Coronary artery (tissue), 2 donors: ENCODE measurements at regions not wholly inside any gene's neighbourhood (a gene's known extent, or its start where the extent isn't known, plus 50 kb on each side); places are given as distances from the start of the nearest gene placed in this dataset.

Experiments
- DNase-seq: peaks from one replicate; pipeline ENCODE4 v3.0.0-alpha.2; 2017; ENCODE audit warnings: low spot score
- H3K27ac ChIP-seq, 2 donors: fragments of 200-600 bp; sonication (generic); one replicate each; pipeline ENCODE4 v1.5.1; 2016 to 2019
- H3K4me3 ChIP-seq: fragments of 200-600 bp; sonication (generic); 2 replicates; pipeline ENCODE4 v1.5.1; 2016; ENCODE audit warnings: mild to moderate bottlenecking, moderate library complexity
- TF ChIP-seq, protein P1 (sequence below): fragments of 200-600 bp; sonication (generic); IDR thresholded peaks from one replicate; pipeline ENCODE4 v1.5.1; 2019; ENCODE audit warnings: antibody characterized with exemption

DNA sequence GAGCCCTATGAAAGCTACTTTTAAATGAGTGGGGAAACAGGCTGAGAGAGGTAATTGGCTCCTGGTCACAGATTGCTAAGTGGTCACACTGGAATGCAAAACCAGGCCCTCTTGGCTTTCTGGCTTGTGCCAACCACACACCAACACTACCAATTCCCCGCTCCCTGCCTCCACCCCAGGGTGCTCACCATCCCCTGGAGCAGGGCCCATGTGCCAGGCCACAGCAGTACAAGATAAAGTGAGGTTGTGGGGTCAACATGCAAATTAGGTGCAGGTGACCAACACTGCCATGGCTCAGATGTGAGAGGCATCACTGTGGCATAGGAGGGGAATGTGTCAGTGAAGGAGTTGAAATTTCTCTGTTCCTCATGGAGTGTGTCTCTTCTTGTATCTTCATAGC, 312.5 kb downstream of the MYCN start:
- DNase-seq: no peak
- TF ChIP-seq, protein P1, sequence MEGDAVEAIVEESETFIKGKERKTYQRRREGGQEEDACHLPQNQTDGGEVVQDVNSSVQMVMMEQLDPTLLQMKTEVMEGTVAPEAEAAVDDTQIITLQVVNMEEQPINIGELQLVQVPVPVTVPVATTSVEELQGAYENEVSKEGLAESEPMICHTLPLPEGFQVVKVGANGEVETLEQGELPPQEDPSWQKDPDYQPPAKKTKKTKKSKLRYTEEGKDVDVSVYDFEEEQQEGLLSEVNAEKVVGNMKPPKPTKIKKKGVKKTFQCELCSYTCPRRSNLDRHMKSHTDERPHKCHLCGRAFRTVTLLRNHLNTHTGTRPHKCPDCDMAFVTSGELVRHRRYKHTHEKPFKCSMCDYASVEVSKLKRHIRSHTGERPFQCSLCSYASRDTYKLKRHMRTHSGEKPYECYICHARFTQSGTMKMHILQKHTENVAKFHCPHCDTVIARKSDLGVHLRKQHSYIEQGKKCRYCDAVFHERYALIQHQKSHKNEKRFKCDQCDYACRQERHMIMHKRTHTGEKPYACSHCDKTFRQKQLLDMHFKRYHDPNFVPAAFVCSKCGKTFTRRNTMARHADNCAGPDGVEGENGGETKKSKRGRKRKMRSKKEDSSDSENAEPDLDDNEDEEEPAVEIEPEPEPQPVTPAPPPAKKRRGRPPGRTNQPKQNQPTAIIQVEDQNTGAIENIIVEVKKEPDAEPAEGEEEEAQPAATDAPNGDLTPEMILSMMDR: no peak
- Histone ChIP-seq H3K4me3 (no peak overlapping the region), H3K27ac (no peak overlapping the region)

DNA sequence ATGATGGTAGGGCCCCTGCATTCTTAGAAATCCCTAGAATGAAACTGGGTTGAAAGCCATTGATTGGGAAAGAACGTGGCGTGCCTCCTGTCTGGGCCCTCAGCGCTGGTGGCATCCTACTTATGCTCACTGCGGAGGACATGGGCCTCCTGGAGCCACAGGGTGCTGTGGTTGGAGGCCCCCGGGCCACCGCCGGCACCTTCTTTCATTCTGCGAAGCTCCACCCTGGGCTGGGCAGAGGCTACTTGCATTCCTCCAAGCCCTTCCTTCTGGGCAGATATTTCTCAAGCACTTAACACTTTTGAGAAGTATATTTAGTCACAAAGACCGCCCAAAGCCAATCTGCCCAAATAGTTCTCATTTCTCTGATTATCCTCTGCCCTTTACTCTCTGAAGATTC, 311.9 kb downstream of the MYCN start:
- TF ChIP-seq, protein P1: no peak
- no peak for DNase-seq
- Histone ChIP-seq H3K4me3 (no peak overlapping the region), H3K27ac (no peak overlapping the region)

DNA sequence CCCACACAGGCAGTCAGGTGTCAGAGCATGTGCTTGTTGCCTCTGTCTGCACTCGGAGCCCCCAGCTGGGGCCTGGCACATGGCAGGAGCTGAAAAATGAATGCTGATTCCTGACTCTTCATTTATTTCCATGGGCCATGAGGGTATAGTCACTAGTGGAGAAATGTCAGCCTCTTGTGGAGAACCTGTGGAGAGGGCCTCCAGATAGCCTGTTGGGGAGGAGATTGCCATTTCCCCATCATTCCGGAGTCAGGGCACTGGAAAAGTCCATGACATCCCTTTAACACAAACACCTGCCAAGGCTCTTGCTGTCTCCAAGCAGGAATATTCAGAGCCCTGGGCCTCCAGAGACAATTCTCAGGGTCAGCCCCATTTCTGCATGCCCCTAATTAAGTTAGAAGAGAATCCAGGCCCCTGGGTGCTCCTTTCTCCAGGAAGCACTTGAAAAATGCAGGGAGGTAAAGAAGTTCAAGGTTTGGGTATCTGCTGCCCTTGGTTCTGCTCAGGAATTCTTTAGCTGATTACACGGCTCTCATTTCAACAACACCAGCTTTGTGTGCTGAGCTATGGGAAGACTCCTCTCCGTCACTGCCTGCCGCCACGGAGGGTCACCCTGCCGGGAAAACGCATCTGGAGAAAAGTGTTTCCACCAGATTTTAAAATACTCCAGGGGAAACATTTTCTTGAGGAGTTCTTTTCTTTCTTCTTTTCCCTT, 311.3 kb downstream of the MYCN start:
- Histone ChIP-seq H3K4me3 (no peak overlapping the region), H3K27ac (no peak overlapping the region)
- DNase-seq: no peak
- TF ChIP-seq, protein P1: no peak

DNA sequence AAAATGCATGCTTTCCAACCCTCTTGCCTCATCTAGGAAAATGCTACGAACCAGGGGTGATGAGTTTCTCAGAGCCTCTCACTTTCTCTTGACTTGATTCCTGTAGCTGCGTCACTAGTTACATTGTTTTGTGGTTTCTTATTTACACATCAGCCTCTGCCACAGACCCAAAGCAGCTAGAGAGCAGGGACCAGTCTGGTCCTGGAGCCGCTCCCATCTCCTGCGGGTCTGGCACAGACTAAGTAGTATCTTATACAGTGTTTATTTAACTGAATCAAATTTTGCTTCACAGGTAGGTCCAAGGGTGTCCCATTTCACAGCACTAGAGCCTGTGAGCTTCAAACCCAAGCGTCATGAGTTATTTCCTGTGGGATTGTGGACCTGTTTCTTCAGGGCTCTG, 310.5 kb downstream of the MYCN start:
- no peak overlapping the region for H3K4me3 ChIP-seq
- TF ChIP-seq, protein P1: no peak
- DNase-seq: no peak
- H3K27ac ChIP-seq: no peak overlapping the region

DNA sequence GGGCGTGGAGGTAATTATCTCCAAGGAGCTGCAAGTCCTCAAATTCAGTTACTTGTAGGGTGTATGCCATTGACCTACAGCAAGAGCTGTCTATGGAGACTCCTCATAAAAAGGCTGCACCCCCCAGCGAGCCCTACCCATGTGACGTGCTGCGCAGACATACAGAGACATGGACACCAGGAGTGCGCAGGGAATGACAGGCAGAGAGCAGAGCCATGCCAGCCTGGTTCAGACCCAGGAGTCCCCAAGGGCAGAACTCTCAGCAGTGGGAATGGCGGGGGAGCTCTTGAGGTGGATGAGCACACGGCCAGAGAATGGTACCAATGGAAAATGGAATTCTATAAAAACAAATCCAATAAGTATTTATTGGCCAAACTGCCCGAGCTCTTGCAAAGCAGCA, 310.1 kb downstream of the MYCN start:
- DNase-seq: no peak
- TF ChIP-seq, protein P1: no peak
- Histone ChIP-seq H3K4me3 (no peak overlapping the region), H3K27ac (no peak overlapping the region)

DNA sequence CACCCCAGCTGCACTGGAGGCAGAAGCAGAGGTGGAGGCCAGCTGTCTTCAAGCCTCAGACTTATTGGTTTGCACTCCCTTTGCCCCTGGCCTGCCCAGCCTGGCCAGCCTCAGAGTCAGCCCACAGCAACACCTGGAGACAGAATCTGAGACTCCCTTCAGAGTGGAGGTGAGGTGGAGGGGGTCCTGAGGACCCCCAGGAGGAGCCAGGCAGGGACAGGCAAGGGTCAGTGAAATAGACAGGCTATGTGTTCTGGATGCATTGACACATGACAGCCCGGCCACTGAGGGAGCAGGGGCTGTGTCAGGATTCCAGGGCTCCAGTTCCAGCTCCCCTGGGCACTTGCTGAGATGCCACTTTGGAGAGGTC, 309.7 kb downstream of the MYCN start:
- Histone ChIP-seq H3K27ac (no peak overlapping the region), H3K4me3 (no peak overlapping the region)
- no peak for DNase-seq
- TF ChIP-seq, protein P1: no peak

DNA sequence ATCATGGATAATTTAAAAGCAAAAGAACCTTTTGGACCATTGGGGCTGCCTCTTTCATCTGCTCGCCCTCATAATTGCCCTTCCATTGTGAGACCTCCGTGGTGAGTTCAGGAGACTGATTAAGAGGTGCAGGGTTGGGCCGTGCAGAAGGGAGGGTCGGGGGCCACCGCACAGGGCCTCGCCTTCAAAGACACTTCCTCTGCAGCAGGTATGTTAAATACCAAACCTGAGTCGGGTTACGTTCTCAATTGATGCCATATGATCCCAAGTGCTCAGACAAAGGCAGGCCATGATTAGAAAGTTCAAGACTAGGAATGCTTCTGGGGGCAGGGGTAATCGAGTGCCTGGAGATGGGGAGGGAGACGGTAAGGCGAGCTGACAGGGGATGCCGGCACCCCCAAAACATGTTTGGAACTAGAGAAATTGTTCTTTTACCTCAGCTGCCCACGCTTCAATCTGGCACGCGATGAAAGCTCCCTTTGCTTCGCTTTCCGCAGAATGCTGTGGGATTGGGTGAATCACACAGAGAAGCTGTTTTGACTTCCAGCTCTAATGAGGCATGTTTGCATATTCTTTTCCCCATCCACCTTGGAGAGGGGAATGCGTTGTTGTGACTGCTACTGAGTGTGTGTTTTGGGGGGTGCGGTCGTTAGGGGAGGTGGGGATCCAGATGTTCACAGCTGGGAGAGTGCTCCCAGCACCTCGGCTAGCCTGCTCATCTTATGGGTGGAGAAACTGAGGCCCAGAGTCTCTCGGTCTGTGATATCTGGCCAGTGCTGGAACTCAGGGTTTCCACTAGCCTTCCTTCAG, 309.1 kb downstream of the MYCN start:
- Histone ChIP-seq H3K27ac (no peak overlapping the region), H3K4me3 (no peak overlapping the region)
- no peak for DNase-seq
- TF ChIP-seq, protein P1: no peak
